H1 (cell line): ENCODE measurements at regions not wholly inside any gene's neighbourhood (a gene's known extent, or its start where the extent isn't known, plus 50 kb on each side); places are given as distances from the start of the nearest gene placed in this dataset.

ENCODE experiments used
- ATF2 ChIP-seq: IDR thresholded peaks from 2 replicates; pipeline ENCODE4 v1.6.1; 2012; ENCODE audit warnings: low read length, inconsistent platforms
- CBX8 ChIP-seq: fragments of 300-800, 300-1000 bp; sonication (generic); IDR thresholded peaks from 2 replicates; pipeline ENCODE4 v1.7.1; 2016; ENCODE audit warnings: low read depth, low read length, borderline replicate concordance
- GTF2F1 ChIP-seq: IDR thresholded peaks from 2 replicates; pipeline ENCODE4 v1.6.1; 2012; ENCODE audit warnings: low read depth, low read length, improper control_type of control experiment, borderline replicate concordance
- HDAC6 ChIP-seq: IDR thresholded peaks from one replicate; pipeline ENCODE4 v1.7.1; 2012; ENCODE audit warnings: low read depth, mild to moderate bottlenecking, inconsistent platforms, low read length, moderate library complexity
- KDM4A ChIP-seq: IDR thresholded peaks from one replicate; pipeline ENCODE4 v1.7.1; 2012; ENCODE audit warnings: low read depth, mild to moderate bottlenecking, moderate library complexity, low read length, inconsistent platforms; ENCODE audit not compliant: severe bottlenecking
- RBBP5 ChIP-seq: IDR thresholded peaks from 2 replicates; pipeline ENCODE4 v1.7.1; 2012; ENCODE audit warnings: low read depth, mild to moderate bottlenecking, inconsistent platforms, low read length, moderate library complexity, borderline replicate concordance
- RNF2 ChIP-seq: fragments of 200-900, 300-1000 bp; sonication (generic); IDR thresholded peaks from 2 replicates; pipeline ENCODE4 v1.7.1; 2016; ENCODE audit warnings: borderline replicate concordance, low read depth, mild to moderate bottlenecking, antibody characterized with exemption, low read length; ENCODE audit not compliant: poor library complexity, severe bottlenecking; ENCODE audit errors: missing control alignments
- SIRT6 ChIP-seq: IDR thresholded peaks from one replicate; pipeline ENCODE4 v1.7.1; 2012; ENCODE audit warnings: low read length, inconsistent platforms
- SRF ChIP-seq: IDR thresholded peaks from 2 replicates; pipeline ENCODE4 v1.6.1; 2011; ENCODE audit warnings: mild to moderate bottlenecking, low read depth, low read length, moderate library complexity
- TEAD4 ChIP-seq: IDR thresholded peaks from 2 replicates; pipeline ENCODE4 v1.6.1; 2012; ENCODE audit warnings: low read depth, low read length, inconsistent platforms, mixed read lengths
- USF2 ChIP-seq: IDR thresholded peaks from 2 replicates; pipeline ENCODE4 v1.6.1; 2011; ENCODE audit warnings: low read length, improper control_type of control experiment
- YY1 ChIP-seq: IDR thresholded peaks from 2 replicates; pipeline ENCODE4 v1.6.1; 2011; ENCODE audit warnings: low read depth, mild to moderate bottlenecking, low read length
- TF ChIP-seq, protein P1 (sequence below), 3 experiments: IDR thresholded peaks; 1 replicate in 2 of 3; 2 replicates in 1 of 3; pipeline versions ENCODE4 v1.5.1 to v1.6.1; 2011; ENCODE audit warnings: low read length in 3 of 3, mild to moderate bottlenecking in 3 of 3, inconsistent platforms in 2 of 3, low read depth in 1 of 3, moderate library complexity in 1 of 3; ENCODE audit not compliant: insufficient read depth in 1 of 3; ENCODE audit errors: control extremely low read depth in 1 of 3

GRCh38 chr4:189504220-189504619, 436.5 kb upstream of the FRG1 start (continued):
- TF ChIP-seq RBBP5 (no peak), KDM4A (no peak), SRF (no peak), RNF2 (no peak), YY1 (no peak), GTF2F1 (no peak), CBX8 (no peak), USF2 (no peak), HDAC6 (no peak), ATF2 (no peak), TEAD4 (no peak), SIRT6 (no peak)
- TF ChIP-seq, protein P1, sequence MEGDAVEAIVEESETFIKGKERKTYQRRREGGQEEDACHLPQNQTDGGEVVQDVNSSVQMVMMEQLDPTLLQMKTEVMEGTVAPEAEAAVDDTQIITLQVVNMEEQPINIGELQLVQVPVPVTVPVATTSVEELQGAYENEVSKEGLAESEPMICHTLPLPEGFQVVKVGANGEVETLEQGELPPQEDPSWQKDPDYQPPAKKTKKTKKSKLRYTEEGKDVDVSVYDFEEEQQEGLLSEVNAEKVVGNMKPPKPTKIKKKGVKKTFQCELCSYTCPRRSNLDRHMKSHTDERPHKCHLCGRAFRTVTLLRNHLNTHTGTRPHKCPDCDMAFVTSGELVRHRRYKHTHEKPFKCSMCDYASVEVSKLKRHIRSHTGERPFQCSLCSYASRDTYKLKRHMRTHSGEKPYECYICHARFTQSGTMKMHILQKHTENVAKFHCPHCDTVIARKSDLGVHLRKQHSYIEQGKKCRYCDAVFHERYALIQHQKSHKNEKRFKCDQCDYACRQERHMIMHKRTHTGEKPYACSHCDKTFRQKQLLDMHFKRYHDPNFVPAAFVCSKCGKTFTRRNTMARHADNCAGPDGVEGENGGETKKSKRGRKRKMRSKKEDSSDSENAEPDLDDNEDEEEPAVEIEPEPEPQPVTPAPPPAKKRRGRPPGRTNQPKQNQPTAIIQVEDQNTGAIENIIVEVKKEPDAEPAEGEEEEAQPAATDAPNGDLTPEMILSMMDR (IDR thresholded peaks at IDR 0.05; ENCODE audit: control extremely low read depth in 1 of 3, insufficient read depth in 1 of 3, low read depth in 1 of 3, low read length in 3 of 3), result no peak
